Frontal cortex (tissue), 3 donors: ENCODE measurements at regions not wholly inside any gene's neighbourhood (a gene's known extent, or its start where the extent isn't known, plus 50 kb on each side); places are given as distances from the start of the nearest gene placed in this dataset.

ENCODE experiments used
- DNase-seq, 2 donors: peaks; one replicate each; pipeline ENCODE4 v3.0.0; 2012; ENCODE audit warnings: low spot score in 2 of 2
- FAIRE-seq: peaks from 2 replicates; lab custom pipeline; 2012; peaks lifted over from hg19 to GRCh38; lab: Jason Lieb, UNC
- donor health status: control.
- donor health status: control.
- donor health status: control.

GRCh38 chr13:109647053-109647452 is 139.3 kb downstream of the IRS2 start:
- FAIRE-seq (no peak), DNase-seq (no peak)

- DNase-seq (no peak), FAIRE-seq (no peak)
Measured at GRCh38 chr13:109646423-109646822, 140.0 kb downstream of the IRS2 start.

DNA sequence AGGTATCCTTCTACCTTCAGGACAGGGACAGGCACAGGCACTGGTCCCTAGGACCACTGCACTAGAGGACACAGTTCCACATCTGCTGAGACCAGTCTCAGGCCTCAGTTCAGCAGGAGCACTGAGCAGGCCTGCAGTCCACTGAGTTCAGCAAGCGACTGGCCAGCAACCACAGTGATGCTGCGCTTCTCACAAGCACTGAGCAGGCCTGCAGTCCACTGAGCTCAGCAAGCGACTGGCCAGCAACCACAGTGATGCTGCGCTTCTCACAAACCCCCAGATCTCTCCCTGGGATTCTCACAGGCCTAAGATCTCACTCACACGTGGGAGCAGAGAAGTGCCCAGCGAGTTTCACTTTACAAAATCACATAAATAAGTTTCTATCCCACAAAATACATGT is 140.6 kb downstream of the IRS2 start:
- FAIRE-seq = no peak
- DNase-seq = no peak

- DNase-seq (no peak), FAIRE-seq (no peak)
Measured at GRCh38 chr13:109644956-109645355, 141.4 kb downstream of the IRS2 start.

- FAIRE-seq (no peak), DNase-seq (no peak)
Measured at GRCh38 chr13:109644069-109644750, 142.2 kb downstream of the IRS2 start.

DNA sequence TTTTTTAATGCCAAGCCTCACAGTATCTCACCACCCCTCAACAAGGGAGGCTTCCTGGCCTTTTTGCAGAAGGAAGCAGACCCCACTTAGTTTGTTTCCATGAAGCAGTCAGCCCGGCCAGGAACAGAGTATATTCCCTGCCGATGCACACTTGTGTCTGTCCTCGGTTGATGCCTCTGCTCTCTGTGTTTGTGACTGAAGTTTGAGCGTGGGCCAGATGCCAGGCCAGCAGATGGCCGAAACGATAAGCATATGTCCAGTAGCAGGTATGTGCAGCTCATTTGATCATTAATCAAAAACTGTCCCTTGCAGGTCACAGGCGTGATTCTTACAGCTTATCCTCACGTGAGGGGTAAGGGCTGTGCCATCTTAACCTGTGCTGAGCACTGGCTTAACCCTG is 144.0 kb downstream of the IRS2 start:
- DNase-seq = no peak
- no peak for FAIRE-seq

- FAIRE-seq (no peak), DNase-seq (no peak)
Measured at GRCh38 chr13:109636736-109637135, 149.6 kb downstream of the IRS2 start.

- DNase-seq = no peak
- no peak for FAIRE-seq
Measured at GRCh38 chr13:109631069-109631468, 155.3 kb downstream of the IRS2 start.

GRCh38 chr13:109630271-109630670 is 156.1 kb downstream of the IRS2 start:
- FAIRE-seq = no peak
- no peak for DNase-seq

DNA sequence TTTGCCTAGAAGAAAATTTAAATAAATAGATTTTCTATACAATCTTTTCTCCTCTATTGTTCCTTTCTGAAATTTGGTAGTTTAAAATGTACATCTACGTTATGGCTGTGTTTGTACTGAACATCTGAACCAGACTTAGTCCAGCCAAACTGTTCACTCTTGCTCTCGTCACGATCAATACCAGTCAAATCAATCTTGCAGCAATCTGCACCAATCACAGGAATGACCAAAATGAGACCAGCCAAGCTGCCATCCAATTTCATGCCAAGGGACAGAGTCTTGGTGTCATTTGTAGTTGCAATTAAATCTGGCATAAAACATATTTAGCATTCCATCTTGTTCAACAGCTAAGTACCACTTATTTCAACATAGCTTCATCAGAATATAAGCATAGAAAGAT is 156.6 kb downstream of the IRS2 start:
- DNase-seq = no peak
- FAIRE-seq = no peak

- no peak for FAIRE-seq
- no peak for DNase-seq
Measured at GRCh38 chr13:109628251-109628699, 158.1 kb downstream of the IRS2 start.

DNA sequence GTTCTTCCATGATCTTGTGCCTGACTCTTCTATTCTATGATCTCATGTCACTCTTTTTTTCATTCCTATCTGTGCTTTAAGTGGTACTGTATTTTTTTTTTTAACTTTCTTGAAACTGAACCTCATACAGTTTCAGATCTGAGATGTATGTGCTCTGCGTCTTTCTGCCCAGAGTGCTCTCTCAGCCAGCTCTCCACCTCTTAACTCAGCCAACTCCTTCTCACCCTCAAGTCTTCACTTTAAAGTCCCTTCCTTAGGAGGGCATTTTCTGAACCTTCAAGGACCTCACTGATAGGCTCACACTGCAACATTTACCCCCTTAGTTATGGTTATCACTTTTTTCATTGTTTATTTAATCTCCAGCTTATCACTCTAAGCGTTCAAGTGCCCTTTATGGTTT is 158.7 kb downstream of the IRS2 start:
- no peak for DNase-seq
- no peak for FAIRE-seq

- DNase-seq (no peak), FAIRE-seq (no peak)
Measured at GRCh38 chr13:109626386-109627171, 159.8 kb downstream of the IRS2 start.

- FAIRE-seq = no peak
- DNase-seq = no peak
Measured at GRCh38 chr13:109625156-109625555, 161.2 kb downstream of the IRS2 start.

DNA sequence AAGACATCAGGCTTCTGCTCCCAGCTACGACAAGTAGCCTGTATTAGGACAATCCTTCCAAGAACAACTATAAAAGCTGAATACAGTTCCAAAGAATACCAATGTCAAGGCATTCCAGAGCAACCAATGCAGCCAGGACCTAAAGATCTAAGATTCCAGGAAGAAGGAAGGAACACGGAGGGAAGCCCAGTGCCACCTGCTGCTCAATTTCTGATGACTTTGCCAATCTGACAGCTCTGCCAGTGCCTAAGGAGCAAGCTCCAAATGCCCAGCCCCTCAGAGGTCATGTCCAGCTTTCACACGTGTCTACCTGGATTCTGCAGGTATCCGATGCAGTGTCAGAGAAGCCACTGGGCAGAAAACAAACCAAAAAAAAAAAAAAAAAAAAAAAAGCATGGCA is 164.4 kb downstream of the IRS2 start:
- FAIRE-seq (no peak), DNase-seq (no peak)

DNA sequence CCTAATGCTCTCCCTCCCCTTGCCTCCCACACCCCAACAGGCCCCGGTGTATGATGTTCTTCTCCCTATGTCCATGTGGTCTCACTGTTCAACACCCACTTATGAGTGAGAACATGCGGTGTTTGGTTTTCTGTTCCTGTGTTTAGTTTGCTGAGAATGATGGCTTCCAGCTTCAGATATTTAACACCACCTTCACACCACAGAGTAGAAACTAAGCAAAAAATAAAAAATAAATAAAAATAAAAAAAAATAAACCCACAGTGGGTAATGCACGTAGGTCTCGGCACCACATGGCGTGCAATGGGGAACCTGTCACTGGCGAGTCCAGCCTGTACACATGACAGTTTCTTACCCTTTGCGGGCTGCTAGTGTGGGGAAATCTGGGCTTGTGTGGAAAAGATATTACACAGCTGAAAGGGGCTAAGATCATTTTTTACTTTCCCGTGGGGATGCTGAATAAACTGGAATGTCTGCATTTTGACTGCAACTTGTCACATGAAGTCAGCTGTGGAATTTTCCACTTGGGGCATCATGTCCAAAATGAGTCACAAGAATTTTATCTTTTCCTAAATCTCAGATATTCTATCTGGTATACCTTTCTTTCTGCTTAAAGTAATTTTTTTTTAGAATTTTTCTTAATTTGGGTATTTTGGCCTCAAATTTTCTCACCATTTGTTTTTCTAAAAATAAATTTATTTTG is 170.5 kb downstream of the IRS2 start:
- DNase-seq (no peak), FAIRE-seq (peak; percentile 72)

DNA sequence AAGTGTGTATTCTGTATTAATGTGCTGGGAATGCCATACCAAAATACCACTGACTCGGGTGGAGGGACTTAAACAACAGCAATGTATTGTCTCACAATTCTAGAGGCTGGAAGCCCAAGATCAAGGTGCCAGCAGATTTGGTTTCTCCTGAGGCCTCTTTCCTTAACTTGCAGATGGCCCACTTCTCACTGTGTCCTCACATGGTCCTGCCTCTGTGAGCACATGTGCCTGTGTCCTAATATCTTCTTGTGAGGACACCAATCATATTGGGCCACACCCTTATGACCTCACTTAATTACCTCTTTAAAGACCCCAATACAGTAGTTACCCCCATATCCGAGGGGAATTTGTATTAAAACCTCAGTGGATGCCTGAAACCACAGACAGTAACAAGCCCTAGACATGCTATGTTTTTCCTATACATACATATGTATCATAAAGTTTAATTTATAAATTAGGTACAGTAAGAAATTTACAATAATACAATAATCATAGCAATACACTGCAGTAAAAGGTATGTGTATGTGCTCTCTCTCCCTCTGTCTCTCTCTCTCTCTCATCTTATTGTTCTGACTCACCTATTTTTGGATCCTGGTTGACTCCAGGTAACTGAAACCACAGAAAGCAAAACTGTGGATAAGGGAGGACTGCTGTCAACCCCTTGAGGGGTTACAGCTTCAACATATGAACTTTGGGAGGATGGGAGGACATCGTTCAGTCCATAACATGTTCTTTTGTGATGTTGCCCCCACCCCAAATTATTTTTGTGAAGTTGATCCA is 174.3 kb downstream of the IRS2 start:
- DNase-seq (no peak), FAIRE-seq (no peak)

DNA sequence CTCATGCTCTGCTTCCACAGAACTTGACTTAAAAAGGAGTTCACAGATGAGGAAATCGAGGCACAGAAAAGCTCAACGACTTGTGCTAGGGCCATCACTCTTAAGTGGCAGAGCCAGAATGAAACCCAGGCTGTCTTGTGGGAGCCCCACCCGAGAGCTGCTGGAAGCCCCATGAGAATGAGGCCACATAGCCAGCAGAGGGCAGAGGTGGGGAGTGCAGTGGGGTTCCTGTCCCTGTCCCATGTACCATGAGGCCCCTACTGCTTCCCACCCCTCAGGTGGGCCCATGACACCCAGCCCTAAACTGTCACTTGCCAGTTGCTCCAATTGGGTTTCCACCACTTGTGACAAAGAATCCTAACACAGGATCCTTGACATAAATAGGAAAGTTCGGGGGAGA is 175.9 kb downstream of the IRS2 start:
- DNase-seq (no peak), FAIRE-seq (no peak)

DNA sequence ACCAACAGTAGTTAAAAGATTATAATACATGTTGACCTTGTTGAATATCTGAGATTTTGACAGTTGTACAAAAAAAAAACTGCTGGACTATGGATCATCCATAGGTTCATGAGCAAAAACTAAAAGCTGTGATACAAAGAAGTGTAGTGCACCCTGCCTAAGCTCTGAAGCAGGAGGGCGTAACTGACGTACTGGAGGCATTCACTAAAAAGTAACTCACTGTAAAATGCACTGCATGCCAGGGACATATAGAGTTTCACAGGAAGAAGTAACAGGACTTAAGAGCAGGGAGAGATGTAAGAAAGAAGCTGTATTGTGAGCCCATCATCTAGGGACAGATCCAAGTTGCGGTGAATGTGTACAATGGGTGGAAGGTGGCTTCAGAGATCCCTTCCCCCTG is 177.9 kb downstream of the IRS2 start:
- DNase-seq = no peak
- FAIRE-seq = no peak

- no peak for FAIRE-seq
- no peak for DNase-seq
Measured at GRCh38 chr13:109608059-109608458, 178.3 kb downstream of the IRS2 start.
